NCI-H2196 (cell line): ENCODE measurements at regions not wholly inside any gene's neighbourhood (a gene's known extent, or its start where the extent isn't known, plus 50 kb on each side); places are given as distances from the start of the nearest gene placed in this dataset.
"Not testable (repeated sequence)": the region's sequence is repeated elsewhere in the genome, so short reads cannot be mapped to it uniquely, and the experiment has no call there.

Experiments used
- DNase-seq: peaks from one replicate; lab custom pipeline; 2025; ENCODE audit not compliant: unreplicated experiment; lab: John Stamatoyannopoulos, UW

- no peak for DNase-seq
Observed at GRCh38 chr3:75237477-75237876, 426.7 kb upstream of the FRG2C start.

DNA sequence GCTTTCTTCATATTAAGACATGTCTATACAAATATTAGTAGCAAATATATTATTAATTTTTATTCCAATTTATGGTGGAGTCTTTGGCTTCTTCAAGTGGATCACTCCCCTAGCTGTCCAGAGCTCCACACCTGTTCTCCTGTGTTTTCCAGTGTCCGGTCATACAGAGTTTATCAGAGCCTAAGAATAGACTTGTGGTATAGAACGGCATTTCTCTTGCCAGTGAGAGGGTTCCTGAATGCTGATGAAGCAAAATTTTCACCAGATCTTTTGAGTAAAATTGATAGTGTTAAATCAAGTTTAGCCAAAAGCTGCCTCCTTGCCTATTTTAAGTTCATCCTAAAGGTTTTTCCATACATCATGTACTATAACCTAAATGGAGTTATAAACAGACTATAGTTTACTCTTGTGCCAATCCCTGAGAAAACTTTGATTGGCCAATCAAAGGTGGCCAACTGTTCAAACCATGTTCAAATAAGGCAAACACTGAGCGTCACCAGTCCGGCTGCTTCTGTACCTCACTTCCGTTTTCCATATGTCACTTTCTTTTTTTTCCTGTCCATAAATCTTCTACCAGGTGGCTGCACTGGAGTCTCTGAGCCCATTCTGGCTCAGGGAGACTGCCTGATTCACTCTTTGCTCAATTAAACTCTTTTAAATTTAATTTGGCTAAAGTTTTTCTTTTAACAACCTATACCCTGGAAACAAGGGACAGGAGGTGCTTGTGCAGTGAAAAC lies 422.7 kb upstream of the FRG2C start:
- not testable (repeated sequence) for DNase-seq

DNA sequence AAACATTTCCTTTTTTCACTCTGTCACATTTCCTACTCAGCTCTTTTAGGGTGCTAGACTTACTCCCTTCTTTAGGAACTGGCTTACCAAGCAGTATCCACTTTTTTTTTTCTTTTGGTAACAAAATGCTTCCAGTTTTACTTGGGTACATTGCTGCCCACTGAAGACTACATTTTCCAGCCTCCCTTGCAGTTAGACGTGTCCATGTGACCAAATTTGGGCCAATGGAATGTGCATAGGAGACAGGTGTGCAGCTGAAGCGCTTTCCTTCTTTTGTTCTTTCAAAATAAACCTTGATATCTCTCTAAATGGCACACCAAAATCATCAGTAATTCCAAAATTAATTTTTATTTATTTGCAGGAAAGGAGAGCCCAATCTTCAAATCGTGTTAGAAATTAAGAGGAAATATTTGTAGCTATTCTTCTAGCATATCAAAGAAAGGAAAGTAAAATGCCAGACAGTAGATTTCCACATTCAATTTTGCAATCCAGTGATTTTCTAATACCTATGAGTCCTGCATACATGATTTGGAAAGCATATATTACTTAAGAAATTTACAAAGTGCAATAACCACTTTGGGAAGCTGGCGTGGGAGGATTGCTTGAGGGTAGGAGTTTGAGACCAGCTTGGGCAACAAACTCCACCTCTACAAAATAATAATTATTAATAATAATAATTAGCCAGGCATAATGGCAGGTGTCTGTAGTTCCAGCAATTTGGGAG lies 422.0 kb upstream of the FRG2C start:
- DNase-seq: no peak

DNA sequence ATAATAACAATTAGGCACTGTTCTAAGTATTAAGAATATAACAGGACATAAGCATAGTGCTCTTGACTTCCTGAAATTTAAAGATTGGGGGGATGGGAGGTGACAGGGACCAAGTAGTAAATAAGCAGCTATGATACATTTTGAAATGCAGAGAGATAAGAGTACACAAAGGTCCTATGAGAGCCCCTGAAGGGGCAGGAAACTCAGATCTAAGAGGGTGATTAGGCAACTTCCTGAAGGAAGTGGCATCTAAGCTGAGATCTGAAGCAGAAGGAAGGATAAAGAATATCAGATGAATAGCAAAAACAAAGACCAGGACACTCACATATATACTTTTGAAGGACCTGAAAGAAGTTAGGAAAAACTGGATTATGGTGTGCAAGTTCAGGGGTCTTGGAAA lies 415.2 kb upstream of the FRG2C start:
- DNase-seq: no peak

DNA sequence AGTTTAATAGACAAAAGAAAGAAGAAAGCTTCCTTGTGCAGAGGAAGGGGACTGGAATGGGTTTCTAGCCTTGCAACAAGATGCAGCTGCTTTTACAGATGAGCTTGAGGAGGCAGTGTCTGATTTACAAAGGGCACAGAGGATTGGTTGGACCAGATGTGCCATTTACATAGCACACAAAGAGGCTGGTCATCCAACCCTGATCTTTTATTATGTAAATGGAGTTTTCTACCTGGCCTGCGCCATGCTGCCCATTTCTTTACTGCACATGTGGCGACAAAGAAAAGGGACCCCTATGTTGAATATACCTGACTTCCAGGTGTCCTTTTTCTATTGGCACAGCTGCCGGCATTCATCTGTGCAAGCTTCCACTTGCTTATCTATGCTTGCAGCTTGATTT lies 409.4 kb upstream of the FRG2C start:
- DNase-seq: no peak

GRCh38 chr3:75258825-75259683 lies 405.1 kb upstream of the FRG2C start:
- peak; percentile 18 for DNase-seq

DNA sequence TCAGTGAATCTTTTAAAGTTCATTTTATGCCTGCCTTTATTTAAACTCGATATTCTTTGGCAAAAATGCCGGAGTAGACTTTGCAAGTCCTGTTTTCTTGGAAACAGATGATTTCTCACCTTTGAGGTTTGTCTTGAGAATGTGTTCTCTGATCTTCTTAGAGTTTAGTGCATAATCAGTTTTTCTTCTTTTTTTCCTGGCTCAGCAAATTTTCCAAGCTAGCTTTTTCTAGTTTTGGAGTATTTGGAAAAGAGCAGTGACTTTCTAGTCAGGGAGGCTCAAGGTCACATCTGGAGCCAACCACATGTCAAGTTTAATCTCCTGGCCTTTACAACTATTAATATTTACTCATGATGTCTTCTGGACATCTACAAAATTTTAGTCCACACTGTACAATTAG lies 403.2 kb upstream of the FRG2C start:
- DNase-seq: not testable (repeated sequence)

- no peak for DNase-seq
Observed at GRCh38 chr3:75262661-75263060, 401.5 kb upstream of the FRG2C start.

- DNase-seq: no peak
Observed at GRCh38 chr3:75265897-75266296, 398.2 kb upstream of the FRG2C start.

DNA sequence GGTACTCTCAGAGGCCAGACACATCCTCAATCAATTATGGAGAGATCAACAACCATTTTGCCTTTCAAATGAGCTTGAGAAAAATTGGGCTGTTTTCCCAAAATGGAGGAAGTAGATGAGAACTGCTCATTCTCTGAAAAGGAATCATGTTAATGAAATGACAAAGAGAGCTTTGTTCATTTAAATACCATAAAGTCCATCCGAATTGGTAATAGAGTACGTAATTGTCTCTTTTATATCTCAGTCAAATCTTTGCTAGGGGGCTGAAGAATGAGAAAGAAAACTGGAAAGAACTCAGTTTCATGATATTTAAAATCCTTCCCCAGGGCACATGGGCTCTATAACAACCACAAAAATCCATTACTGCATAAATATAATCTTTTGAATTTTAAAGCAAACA lies 395.6 kb upstream of the FRG2C start:
- not testable (repeated sequence) for DNase-seq

GRCh38 chr3:75272237-75272636 lies 391.9 kb upstream of the FRG2C start:
- not testable (repeated sequence) for DNase-seq

- DNase-seq: no peak
Observed at GRCh38 chr3:75272691-75273090, 391.4 kb upstream of the FRG2C start.

DNA sequence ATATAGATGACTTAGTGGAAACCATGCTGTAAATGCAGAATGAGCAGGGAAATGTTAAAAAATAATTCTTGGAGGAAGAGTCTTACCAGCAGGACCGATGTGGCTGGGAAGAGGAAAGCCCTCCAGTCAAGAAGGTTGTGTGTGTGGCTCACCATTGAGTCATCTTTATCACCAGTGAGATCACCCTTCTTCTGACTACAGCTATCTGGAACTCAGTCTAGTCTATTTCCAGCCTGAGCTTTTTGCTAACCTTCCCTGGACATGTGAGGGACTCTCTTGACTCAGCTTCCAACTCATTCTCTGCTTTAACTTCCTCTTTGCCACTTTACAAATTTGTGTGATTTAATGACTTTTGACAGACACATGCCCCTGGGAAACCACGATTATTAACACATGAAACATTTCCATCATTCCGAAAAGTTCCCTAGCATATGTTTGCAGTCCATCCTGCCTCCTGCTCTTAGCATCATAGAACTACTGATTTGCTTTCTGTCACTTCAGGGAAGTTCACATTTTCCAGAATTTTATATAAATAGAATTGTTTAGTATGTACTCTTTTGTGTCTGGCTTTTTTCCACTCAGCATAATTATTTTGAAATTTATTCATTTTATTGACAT lies 378.5 kb upstream of the FRG2C start:
- not testable (repeated sequence) for DNase-seq

DNA sequence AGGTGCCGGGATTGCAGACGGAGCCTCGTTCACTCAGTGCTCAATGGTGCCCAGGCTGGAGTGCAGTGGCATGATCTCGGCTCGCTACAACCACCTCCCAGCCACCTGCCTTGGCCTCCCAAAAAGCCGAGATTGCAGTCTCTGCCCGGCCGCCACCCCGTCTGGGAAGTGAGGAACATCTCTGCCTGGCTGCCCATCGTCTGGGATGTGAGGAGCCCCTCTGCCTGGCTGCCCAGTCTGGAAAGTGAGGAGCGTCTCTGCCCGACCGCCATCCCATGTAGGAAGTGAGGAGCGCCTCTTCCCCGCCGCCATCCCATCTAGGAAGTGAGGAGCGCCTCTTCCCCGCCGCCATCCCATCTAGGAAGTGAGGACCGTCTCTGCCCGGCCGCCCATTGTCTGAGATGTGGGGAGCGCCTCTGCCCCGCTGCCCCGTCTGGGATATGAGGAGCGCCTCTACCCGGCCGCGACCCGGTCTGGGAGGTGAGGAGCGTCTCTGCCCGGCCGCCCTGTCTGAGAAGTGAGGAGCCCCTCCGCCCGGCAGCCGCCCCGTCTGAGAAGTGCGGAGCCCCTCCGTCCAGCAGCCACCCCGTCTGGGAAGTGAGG lies 375.1 kb upstream of the FRG2C start:
- DNase-seq: not testable (repeated sequence)

GRCh38 chr3:75294124-75294523 lies 370.0 kb upstream of the FRG2C start:
- no peak for DNase-seq

DNA sequence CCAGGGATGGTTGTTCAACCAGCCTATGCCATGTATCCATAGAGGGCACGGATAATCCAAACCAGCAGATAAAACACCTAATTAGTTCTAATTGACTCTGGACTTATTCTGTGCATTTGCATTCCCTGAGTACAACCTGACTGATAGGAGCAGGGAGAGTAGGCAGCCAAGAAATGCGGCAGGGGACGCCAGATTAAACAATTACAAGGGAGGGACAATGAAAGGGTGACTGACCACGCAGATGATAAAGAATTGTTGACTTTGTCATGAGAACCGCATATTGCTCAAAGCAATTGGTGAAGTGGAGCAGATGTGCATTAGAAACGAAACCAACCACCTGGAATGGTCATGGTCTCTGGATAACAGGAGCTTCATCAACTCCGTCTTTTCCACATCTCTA lies 369.1 kb upstream of the FRG2C start:
- no peak for DNase-seq

GRCh38 chr3:75296858-75297257 lies 367.3 kb upstream of the FRG2C start:
- DNase-seq: no peak

DNA sequence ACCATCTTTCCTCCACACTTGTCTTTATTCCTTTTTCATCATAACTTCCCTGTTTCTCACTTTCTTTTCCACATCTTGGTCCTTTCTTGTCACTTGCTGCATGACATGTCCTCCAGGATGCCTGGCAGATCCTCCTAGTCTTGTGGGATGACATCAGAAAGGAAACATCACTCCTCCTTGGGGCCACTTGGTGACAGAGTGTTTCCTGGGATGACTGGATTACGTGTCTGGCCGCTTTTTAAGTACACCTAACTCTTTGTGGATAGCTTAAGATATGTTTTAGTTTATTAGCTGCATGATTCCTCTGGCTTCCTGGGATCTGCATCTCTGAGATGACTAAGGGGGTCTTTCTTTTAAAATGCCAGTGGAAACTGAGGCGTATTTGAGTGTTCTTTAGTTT lies 363.5 kb upstream of the FRG2C start:
- DNase-seq: no peak

- DNase-seq: not testable (repeated sequence)
Observed at GRCh38 chr3:75301050-75301449, 363.1 kb upstream of the FRG2C start.

GRCh38 chr3:75303741-75304140 lies 360.4 kb upstream of the FRG2C start:
- no peak for DNase-seq

DNA sequence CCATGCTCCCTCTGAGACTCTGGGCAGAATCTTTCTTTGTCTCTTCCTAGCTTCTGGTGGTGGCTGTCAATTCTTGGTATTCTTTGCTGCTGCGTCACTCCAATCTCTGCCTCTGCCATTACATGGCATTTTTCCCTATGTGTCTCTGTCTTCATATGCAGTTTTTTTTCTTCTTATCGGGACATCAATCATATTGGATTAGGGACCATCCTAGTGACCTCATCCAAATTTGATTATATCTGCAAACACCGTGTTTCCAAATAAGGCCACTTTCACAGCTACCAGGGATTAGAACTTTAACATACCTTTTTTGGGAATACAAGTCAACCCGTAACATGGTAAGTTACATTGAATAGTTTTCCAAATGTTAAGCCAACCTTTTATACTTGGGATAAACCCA lies 358.2 kb upstream of the FRG2C start:
- DNase-seq: no peak
